GM18868 (cell line): ENCODE measurements at regions not wholly inside any gene's neighbourhood (a gene's known extent, or its start where the extent isn't known, plus 50 kb on each side); places are given as distances from the start of the nearest gene placed in this dataset.
A peak's percentile ranks its signal among the peaks of the same experiment; 100 is the strongest.

ENCODE experiments used
- ATAC-seq: cut with Tn5 transposase; IDR thresholded peaks from one replicate; pipeline ENCODE4 v1.9.1; 2021; ENCODE audit warnings: mild to moderate bottlenecking, moderate library complexity; ENCODE audit not compliant: unreplicated experiment

DNA sequence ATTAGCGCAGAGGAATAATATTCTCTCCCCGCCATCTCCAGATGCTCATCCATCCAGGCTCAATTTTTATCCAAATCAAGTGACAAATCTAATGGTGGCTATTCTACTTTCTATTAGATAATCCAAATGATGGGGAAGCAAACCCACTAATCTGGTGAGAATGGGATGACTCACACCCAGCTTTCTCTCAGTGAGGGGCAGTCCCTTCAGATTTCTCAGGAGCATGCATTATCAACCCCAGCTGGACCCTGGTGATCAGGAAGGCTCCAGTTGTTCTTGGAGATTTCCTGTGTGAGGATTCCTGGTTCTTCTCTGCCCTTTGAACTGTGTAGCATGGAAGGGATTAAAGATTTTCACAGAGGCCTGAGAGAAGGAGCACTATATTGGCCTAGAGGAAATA lies 358.0 kb downstream of the WDR72 start:
- peak; percentile 61 for ATAC-seq

GRCh38 chr15:53400986-53401385 lies 358.5 kb downstream of the WDR72 start:
- no peak for ATAC-seq

GRCh38 chr15:53397041-53397616 lies 362.3 kb downstream of the WDR72 start:
- no peak for ATAC-seq

DNA sequence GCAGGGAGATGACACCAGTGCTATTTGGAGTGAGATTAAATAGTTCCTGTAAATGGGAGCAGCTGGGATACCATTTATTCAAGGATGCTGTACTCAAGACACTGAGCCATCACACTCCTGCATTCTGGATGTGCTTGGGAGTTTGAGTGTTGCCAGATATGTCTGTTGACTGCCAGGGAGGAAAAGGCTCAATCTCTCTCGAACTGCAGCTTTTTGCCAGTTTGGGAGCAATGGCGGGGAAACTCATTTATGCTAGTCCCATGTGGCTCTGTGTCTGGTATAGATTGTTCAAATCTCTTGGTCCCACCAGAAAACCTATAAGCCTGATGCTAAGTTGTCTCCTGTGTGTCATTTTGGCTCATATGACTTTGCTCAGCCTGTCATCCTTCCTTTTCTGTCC lies 363.6 kb downstream of the WDR72 start:
- no peak for ATAC-seq

GRCh38 chr15:53390549-53390948 lies 368.9 kb downstream of the WDR72 start:
- no peak for ATAC-seq

DNA sequence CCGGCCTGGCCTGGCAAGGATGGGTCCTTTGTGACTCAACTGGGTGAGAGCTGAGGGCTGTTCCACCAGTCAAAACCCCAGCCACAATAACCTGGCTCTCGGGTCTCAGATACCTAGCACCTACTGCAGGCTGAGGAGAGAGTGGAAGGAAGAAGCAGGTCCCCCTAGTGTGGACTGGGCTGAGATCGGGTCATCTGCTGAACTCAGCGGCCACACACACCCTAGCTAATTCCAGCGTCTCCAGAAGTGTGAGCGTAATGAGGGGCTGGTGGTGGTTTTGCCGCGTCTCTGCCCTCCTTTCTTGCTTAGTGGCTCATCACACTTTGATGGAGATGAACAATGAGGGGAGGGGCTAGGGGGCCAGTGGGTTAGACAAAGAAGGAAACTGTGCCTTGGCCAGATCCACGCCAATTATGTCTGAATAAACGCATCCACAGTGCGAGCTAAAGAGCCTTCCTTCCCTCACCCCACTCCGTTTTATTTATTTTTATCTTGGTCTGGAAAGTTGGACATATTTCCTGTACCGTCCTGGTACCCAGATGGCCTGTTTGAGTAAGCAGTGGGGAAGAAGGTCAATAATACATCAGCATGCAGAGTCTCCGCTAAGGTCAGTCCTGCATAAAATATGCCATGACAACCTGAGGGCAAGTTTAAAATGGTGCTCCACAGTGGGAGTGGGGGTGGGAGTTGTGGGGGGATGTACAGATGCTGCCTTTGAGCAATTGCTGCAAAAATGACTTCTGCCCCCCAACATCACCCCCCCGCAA lies 370.0 kb downstream of the WDR72 start:
- no peak for ATAC-seq

GRCh38 chr15:53384417-53384816 lies 375.0 kb downstream of the WDR72 start:
- no peak for ATAC-seq

GRCh38 chr15:53378096-53378800 lies 381.2 kb downstream of the WDR72 start:
- ATAC-seq = no peak

DNA sequence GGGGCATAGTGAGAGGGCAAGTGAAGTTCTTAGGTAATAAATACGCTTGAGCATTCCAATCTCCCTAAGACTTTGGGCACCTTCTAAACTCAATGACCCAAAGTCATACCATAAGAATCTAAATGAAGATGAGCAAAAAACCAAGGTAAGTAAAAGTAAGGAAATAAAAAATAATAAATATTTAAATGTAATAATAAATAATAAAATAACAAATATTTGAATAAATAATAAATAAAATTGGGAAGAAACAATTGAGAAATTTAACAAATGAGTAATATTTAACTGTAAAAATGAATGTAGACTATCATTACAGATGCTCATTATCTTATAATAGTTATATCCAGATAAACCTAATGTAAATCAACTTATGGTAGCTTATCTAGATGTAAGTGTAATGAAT lies 391.7 kb downstream of the WDR72 start:
- no peak for ATAC-seq

GRCh38 chr15:53360881-53361280 lies 398.6 kb downstream of the WDR72 start:
- ATAC-seq = no peak

- ATAC-seq = no peak
Measured at GRCh38 chr15:53359038-53359437, 400.4 kb downstream of the WDR72 start.

- ATAC-seq = no peak
Measured at GRCh38 chr15:53354874-53355273, 404.6 kb downstream of the WDR72 start.

GRCh38 chr15:53351373-53351772 lies 408.1 kb downstream of the WDR72 start:
- no peak for ATAC-seq

DNA sequence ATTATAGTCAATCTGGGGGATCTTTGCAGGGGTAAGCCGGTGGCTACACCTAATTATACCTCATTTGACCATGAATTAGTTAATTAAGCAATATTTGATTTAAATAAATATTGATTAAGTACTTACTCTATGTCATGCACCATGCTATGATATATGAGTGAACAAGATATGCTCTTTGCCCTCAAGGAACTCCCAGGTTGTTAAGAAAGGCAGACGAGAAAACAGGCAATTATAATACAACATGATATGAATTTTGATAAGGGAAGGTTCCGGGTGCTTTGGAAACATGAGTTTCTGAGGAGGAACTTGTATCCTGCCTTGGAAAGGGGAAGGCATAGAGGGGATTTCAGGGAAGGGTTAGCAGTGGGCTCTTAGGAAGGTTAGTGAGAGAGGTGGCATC lies 412.9 kb downstream of the WDR72 start:
- no peak for ATAC-seq

GRCh38 chr15:53331328-53332190 lies 427.9 kb downstream of the WDR72 start:
- no peak for ATAC-seq

DNA sequence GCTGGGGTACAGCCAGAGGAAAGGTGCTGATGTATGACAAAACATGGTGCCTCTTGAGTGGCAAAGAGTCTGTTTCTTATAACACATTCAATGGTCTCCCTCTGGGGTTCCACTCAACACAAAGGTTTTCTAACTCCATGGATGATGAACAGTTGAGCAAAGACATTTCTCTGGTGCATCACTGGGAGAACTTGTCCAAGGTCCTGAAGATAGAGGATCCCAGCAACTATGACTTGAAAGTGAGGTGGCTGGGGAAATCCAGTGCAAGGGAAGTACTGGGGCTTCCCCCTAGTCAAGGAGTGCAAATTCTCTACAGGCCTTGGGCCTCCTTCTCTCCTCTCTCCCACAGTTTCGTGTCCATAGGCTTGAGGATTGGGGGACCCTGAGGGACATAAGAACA lies 431.1 kb downstream of the WDR72 start:
- no peak for ATAC-seq

DNA sequence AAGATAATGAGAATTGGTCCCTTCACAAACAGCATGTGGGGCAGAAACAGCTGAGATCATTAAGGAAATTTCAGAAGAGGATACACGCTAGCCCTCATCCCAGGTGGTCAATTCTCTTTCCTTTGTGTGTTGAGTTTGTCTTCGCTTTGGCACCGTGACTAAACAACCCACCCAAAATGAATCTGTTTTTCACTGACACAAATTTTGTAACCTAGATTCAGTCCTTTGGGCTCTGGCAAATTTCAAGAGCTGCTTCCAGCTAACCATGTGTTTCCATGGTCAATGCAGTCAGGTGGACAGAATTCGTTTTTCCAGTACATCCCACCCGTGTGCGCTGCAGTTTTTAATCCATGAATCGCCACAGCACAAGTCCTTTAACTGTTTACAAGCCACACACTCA lies 435.4 kb downstream of the WDR72 start:
- no peak for ATAC-seq

GRCh38 chr15:53323191-53323590 lies 436.3 kb downstream of the WDR72 start:
- no peak for ATAC-seq

- ATAC-seq = no peak
Measured at GRCh38 chr15:53320816-53321215, 438.6 kb downstream of the WDR72 start.

GRCh38 chr15:53312707-53313106 lies 446.8 kb downstream of the WDR72 start:
- ATAC-seq = no peak

DNA sequence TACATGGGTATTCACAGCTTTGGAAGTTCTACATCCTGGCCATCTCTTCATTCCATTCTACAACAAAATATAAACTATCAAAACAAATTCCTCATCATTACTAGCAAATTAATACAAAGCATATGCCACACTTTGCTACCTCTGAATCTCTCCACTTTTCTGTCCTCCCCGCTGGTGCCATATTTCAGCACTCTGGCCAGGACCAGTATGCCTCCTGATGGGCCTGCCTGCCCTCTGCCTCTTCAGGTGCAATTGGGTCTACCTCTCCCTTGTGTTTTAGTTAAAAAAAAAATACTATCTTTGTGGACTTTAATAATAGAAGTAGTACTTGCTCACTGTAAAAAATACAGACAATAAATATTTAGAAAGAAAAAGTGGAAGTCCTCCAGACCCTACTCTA lies 448.8 kb downstream of the WDR72 start:
- ATAC-seq = no peak
